GM12892 (cell line): ENCODE measurements at regions not wholly inside any gene's neighbourhood (a gene's known extent, or its start where the extent isn't known, plus 50 kb on each side); places are given as distances from the start of the nearest gene placed in this dataset.

Source experiments
- POLR2A ChIP-seq: IDR thresholded peaks from 2 replicates; pipeline ENCODE4 v1.6.1; 2011; ENCODE audit warnings: low read depth, low read length, control low read depth
- TAF1 ChIP-seq: IDR thresholded peaks from 2 replicates; pipeline ENCODE4 v1.6.1; 2011; ENCODE audit warnings: low read depth, mild to moderate bottlenecking, control low read depth, low read length, borderline replicate concordance

GRCh38 chr17:56708220-56708558, 114.7 kb downstream of the NOG start:
- TF ChIP-seq POLR2A, result no peak
- no peak for TF ChIP-seq TAF1
